Germinal center (tissue), 1 donor: ENCODE measurements at regions not wholly inside any gene's neighbourhood (a gene's known extent, or its start where the extent isn't known, plus 50 kb on each side); places are given as distances from the start of the nearest gene placed in this dataset.

Experiments
- DNase-seq: peaks from one replicate; pipeline ENCODE4 v3.0.0; 2012; ENCODE audit warnings: mixed read lengths, low spot score

DNA sequence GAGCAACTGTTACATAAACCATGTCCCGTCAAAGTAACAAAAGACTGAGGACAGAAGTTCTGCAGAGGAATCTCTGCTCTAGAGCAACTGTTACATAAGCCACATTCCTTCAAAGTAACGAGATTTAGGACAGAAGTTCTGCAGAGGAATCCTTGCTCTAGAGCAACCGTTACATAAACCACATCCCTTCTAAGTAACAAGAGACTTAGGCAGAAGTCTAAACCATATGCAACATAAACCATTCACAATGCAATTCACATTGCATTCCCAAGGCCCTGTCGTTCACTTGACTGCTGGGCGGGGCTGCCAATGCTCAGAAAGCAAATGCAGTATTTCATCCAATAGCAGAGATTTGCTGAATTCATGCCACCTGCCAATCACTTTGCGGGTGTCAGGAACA lies 124.4 kb upstream of the PUDP start:
- no peak for DNase-seq

GRCh38 chrX:7270933-7271332 lies 123.0 kb upstream of the PUDP start:
- no peak for DNase-seq

DNA sequence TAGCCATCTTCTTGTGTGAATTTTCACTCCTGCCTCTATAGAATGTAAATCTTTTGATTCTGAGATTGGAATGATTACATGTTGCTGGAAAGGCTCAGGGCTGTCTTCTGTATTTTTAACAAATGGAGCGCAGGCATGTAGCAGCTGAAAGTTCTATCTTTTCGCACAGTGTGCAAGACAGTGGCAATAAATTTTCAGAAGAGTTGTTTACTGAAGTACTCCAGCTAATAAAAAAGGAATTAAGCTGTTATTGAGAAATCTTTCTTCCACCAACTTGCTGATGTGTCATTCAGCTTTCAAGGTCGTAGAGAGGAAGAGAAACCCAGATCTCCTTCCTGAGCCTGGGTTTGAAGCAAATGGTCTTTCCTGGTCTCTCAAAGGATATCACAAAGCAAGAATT lies 122.0 kb upstream of the PUDP start:
- no peak for DNase-seq

- DNase-seq, result no peak
Measured at GRCh38 chrX:7269589-7269988, 121.6 kb upstream of the PUDP start.

GRCh38 chrX:7266288-7266687 lies 118.3 kb upstream of the PUDP start:
- DNase-seq, result no peak

DNA sequence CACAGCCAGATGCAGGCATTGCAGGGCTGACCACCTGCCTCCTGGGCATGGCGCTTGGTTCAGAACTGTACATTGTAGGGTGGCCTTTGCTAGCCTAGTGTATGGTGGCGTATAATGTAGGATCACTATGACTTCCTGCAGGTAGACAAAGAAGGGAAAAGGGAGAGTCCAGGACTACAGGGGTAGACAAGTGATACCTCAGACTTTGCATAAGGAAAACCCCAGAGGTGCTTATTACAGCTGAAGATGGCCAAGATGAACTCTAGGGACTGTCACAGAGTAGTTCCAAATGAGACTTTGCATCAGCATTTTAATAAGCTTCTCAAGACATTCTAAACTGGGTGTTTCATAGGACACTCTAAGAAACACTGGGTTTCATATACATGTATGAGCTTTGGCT lies 116.4 kb upstream of the PUDP start:
- no peak for DNase-seq

DNA sequence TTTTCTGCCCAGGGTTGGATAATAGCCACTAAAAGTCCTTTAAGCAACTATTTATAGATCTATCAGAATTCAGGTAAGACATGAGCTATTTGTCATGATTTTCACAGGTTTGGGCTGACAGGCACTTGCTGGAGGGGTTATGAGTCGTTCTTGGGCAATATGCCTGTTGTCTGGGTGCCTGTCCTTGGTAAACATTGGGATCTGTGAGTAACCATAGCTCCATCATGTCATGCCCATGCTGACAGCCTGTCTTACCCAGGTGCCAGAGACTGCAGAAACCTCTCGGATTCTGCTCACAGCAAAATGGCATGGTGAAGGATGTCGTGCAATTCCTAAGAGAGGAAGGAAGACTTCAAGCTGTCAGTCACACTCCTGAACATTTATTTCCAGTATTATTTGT lies 116.0 kb upstream of the PUDP start:
- DNase-seq, result no peak

- DNase-seq, result no peak
Measured at GRCh38 chrX:7263330-7263729, 115.4 kb upstream of the PUDP start.

- no peak for DNase-seq
Measured at GRCh38 chrX:7262551-7262950, 114.6 kb upstream of the PUDP start.

DNA sequence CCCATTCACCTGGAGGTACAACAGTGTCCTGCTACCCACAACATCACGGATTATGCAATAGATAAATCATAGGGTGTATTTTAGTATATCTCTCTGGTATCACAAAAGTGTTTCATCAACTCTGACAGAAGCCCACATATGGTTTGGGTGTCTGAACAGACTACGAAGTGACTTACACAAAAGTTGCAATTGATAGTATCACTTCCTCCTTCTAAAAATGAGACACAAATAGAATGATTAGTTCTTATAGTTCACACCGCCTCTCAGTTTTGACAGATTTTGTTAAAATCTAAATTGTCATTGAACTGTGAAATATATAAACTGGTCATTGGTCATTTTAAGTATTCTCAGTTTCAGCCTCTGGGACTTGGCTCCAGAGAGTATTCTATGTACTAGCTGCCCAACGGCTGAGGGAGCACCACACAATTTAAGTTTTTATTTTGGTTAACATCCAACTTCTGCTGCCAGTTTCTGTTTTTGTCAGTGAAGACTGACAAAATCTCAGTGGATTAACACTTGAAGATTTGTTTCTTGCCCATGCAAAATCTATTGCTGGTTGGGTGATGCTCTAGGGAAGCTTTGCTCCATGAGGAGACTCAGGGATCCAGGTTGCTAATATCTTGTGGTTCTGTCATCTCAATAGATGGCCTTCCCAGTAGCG lies 113.8 kb upstream of the PUDP start:
- DNase-seq, result peak; percentile 18

GRCh38 chrX:7254144-7254543 lies 106.2 kb upstream of the PUDP start:
- no peak for DNase-seq

DNA sequence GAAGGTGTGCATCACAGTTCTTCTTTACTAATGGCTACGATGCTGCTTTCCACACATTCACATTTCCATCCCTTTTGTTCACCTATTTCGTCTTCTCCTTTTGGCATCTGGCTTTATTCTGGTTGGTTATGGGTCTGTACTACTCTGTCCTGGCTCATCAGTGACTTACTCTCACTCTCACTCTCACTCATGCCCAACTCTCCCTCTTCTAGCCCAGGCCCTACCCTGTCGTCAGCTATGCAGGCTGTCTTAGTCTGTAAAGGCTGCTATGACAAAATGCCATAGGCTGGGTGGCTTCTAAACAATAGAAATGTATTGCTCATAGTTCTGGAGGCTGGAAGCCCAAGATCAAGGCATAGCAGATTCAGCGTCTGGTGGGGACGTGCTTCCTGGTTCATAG lies 105.6 kb upstream of the PUDP start:
- DNase-seq, result no peak

- DNase-seq, result no peak
Measured at GRCh38 chrX:7252013-7252610, 104.2 kb upstream of the PUDP start.

DNA sequence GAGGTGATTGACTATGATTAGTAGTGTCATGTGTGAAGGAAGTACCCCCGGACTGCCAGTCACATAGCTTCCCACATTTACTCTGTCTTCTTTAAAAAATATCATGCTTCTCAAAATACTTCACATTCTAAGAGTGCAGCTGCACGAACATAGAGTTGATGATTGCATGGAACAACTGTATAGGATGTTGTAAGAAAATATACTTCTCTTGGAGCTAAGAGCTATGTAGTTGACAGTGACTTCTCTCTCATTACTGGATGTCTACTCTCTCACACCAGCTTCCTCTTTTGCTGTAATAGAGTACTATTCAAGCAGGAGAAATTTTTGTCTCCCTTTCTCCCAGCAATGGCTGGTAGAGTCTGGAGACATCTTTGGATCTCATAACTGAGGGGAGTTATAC lies 99.4 kb upstream of the PUDP start:
- DNase-seq, result no peak

DNA sequence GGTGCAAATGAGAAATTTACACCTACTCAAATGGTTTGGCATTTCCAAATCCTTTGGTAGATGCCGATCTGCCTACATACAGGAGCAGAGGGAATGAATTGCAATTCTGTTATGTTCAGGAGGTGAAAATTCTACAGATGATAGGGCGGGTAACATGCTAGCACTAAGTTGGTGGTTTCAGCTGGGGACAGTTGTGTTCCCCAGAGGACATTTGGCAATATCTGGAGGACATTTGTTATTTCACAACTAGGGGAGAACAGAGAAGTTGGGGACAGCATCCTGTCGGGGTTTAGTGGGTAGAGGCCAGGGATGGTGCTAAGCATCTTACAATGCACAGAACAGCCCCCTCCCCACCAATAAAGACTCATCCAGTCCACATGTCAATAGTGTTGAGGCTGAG lies 96.5 kb upstream of the PUDP start:
- no peak for DNase-seq

GRCh38 chrX:7242613-7243012 lies 94.7 kb upstream of the PUDP start:
- no peak for DNase-seq

DNA sequence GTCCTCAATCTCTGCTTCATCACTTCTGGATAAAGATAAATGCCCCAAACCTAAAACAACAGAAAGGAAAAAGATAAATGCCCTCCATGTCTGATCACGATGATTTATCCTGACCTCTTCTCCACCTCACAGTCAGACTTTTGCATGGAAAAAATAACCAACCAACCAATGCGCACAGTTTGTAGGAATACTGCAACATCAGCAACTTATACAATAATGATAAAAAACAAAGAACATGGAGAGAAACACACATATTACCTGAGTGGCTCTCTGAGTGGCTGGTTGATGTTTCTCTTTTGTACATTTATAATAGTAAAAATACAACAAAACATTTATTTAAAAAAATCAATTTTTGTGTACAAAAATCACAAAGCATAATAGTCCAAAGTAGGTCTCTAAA lies 93.0 kb upstream of the PUDP start:
- no peak for DNase-seq

DNA sequence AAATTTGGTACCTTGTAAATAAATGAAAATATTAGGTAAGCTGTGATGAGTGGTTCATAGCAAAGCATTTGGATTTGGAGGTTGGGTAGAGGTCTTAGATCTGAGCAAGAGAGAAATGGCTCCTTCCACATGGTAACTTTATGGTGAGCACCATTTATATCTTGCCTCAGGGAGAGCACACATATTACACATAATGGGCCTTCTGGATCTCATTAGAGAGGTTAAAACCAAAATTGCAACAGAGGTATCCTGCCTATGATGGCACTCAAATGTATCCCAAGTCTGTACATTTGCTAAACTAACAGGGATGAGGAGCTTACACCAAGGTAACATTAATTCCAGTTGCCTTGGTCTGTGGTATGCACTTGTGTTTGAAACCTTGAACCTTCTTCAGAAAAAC lies 87.1 kb upstream of the PUDP start:
- no peak for DNase-seq

DNA sequence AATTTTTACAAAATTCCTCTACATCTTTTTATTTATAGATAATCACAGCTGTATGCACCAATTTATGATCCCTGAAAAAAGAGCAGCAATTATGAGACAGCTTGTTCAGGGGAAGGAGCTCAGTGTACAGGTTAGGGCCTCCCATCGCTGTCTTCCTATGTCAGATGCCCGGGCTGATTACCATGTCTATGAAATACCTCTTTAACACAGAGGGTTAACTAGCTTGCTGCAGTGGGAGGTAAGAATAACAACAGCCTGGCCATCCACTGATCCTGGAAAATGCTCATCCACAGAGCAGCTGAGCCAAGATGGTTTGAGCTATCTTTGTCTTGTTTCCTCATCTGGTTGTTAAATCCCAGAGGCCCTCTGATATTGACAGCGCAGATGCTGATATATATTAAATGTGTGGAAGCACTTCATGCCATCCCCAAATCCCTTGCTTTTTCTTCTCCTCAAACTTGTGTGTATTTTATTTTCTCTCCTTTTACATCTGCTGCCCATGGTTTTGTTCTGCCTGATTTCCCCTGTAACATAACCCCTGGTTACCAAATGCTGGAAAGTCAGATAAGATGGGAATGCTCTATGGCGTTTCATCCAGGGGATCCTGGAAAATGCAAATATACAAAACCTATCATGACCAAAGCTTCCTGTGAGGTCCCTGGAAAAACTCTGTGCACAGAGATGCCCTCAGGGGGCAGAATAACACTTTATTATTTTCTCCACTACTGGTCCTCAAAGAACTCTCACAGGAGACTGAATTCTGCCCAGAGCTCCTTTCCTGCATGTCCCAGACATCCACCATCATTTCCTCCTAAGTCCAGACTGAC lies 85.8 kb upstream of the PUDP start:
- DNase-seq, result no peak

GRCh38 chrX:7228226-7228625 lies 80.3 kb upstream of the PUDP start:
- no peak for DNase-seq

DNA sequence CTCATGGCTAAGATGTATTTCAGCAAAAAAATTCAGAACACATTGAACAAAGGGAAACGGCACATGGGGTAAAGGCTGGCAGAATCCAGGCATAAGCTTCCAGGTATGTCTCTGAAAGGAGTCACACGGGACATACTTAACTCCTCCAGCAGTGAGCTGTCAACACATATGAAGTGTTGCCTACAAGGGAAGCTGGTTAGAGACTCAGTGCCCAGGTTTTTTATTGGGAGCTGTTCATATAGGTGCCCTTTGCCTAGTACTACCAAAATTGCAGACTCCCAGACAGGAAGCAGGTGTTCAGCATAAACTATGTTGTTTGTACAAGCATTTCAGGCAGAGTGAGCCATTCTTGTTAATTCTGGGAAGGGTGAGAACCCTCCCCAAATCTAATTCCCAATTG lies 77.4 kb upstream of the PUDP start:
- no peak for DNase-seq

- no peak for DNase-seq
Measured at GRCh38 chrX:7223271-7223670, 75.3 kb upstream of the PUDP start.

GRCh38 chrX:7220121-7220520 lies 72.2 kb upstream of the PUDP start:
- DNase-seq, result no peak
